IMR-90 (cell line): ENCODE measurements at regions not wholly inside any gene's neighbourhood (a gene's known extent, or its start where the extent isn't known, plus 50 kb on each side); places are given as distances from the start of the nearest gene placed in this dataset.

Source experiments
- ATAC-seq: fragments of 200-7000 bp; cut with Tn5 transposase; 2 replicates; pipeline ENCODE4 v1.9.1; 2020; ENCODE audit warnings: low read depth, mild to moderate bottlenecking, moderate library complexity
- BruUV-seq: library from RNA; stranded (reverse); fragments of 400-500 nt; replicated peaks from 2 replicates; lab custom pipeline; 2021; lab: Mats Ljungman, UMichigan
- CTCF ChIA-PET: fragments of 300-600 bp; formaldehyde crosslinking; extraction: SDS; loops from one replicate; lab custom pipeline; 2021; ENCODE audit warnings: antibody characterized with exemption; lab: Yijun Ruan, JAX
- POLR2A ChIA-PET: fragments of 300-600 bp; sonication (Branson Sonifier 250); formaldehyde crosslinking; loops from one replicate; lab custom pipeline; 2022; ENCODE audit warnings: antibody characterized with exemption; ENCODE audit not compliant: unreplicated experiment; lab: Charles Lee
- DNase-seq: peaks from one replicate; pipeline ENCODE4 v3.0.0; 2013
- H2AFZ ChIP-seq: replicated peaks from 2 replicates; pipeline ENCODE3; 2013; ENCODE audit warnings: low read length, mild to moderate bottlenecking; ENCODE audit not compliant: poor library complexity
- H2AK5ac ChIP-seq: 2 replicates; pipeline ENCODE4 v1.6.1; 2013; ENCODE audit warnings: low read depth, low read length, inconsistent platforms
- H2AK9ac ChIP-seq: replicated peaks from 2 replicates; pipeline ENCODE3; 2013; ENCODE audit warnings: mild to moderate bottlenecking, low read depth, low read length, moderate library complexity; ENCODE audit not compliant: poor library complexity
- H2BK120ac ChIP-seq: 2 replicates; pipeline ENCODE4 v1.6.1; 2013; ENCODE audit warnings: low read depth, low read length, inconsistent platforms
- H2BK15ac ChIP-seq: 3 replicates; pipeline ENCODE4 v1.6.1; 2013; ENCODE audit warnings: low read depth, low read length, inconsistent platforms
- H2BK20ac ChIP-seq: 2 replicates; pipeline ENCODE4 v1.6.1; 2013; ENCODE audit warnings: low read depth, mild to moderate bottlenecking, inconsistent platforms, low read length, moderate library complexity
- H2BK5ac ChIP-seq: 2 replicates; pipeline ENCODE4 v1.6.1; 2013; ENCODE audit warnings: mild to moderate bottlenecking, low read depth, low read length, inconsistent platforms; ENCODE audit not compliant: poor library complexity, severe bottlenecking
- H3K14ac ChIP-seq: replicated peaks from 2 replicates; pipeline ENCODE4 v1.6.1; 2013; ENCODE audit warnings: low read depth, low read length, inconsistent platforms
- H3K18ac ChIP-seq: 2 replicates; pipeline ENCODE4 v1.6.1; 2013; ENCODE audit warnings: low read depth, low read length, control low read depth
- H3K23ac ChIP-seq: 2 replicates; pipeline ENCODE4 v1.6.1; 2013; ENCODE audit warnings: low read depth, low read length, inconsistent platforms
- H3K27ac ChIP-seq: 2 replicates; pipeline ENCODE4 v1.5.1; 2013; ENCODE audit warnings: mild to moderate bottlenecking, control low read depth, low read length; ENCODE audit not compliant: insufficient read depth
- H3K27me3 ChIP-seq: 2 replicates; pipeline ENCODE4 v1.6.1; 2013; ENCODE audit warnings: low read length; ENCODE audit not compliant: control insufficient read depth, insufficient read depth
- H3K36me3 ChIP-seq: 2 replicates; pipeline ENCODE4 v1.6.1; 2013; ENCODE audit warnings: low read length, mixed read lengths; ENCODE audit not compliant: control insufficient read depth, insufficient read depth
- H3K4ac ChIP-seq: 2 replicates; pipeline ENCODE4 v1.6.1; 2013; ENCODE audit warnings: low read depth, low read length, inconsistent platforms
- H3K4me1 ChIP-seq: 2 replicates; pipeline ENCODE4 v1.6.1; 2013; ENCODE audit warnings: low read length, mixed read lengths; ENCODE audit not compliant: control insufficient read depth, insufficient read depth
- H3K4me2 ChIP-seq: 2 replicates; pipeline ENCODE4 v1.6.1; 2013; ENCODE audit warnings: low read depth, mild to moderate bottlenecking, control low read depth, low read length, moderate library complexity
- H3K4me3 ChIP-seq: 2 replicates; pipeline ENCODE4 v1.5.1; 2013; ENCODE audit warnings: low read depth, mild to moderate bottlenecking, control low read depth, low read length, moderate library complexity; ENCODE audit not compliant: insufficient read depth
- H3K56ac ChIP-seq: 2 replicates; pipeline ENCODE4 v1.6.1; 2013; ENCODE audit warnings: low read length, inconsistent platforms; ENCODE audit not compliant: insufficient read depth; ENCODE audit errors: extremely low read depth
- H3K79me1 ChIP-seq, 2 experiments: 2 replicates each; pipeline ENCODE4 v1.6.1; 2013; ENCODE audit warnings: low read length in 2 of 2, inconsistent platforms in 1 of 2, low read depth in 1 of 2
- H3K9ac ChIP-seq: 2 replicates; pipeline ENCODE4 v1.6.1; 2013; ENCODE audit warnings: low read depth, low read length, control low read depth
- H3K9me1 ChIP-seq: 2 replicates; pipeline ENCODE4 v1.6.1; 2013; ENCODE audit warnings: low read length, inconsistent platforms; ENCODE audit not compliant: insufficient read depth
- H3K9me3 ChIP-seq: 2 replicates; pipeline ENCODE4 v1.6.1; 2013; ENCODE audit warnings: low read length; ENCODE audit not compliant: control insufficient read depth, insufficient read depth
- H4K20me1 ChIP-seq: 2 replicates; pipeline ENCODE4 v1.6.1; 2013; ENCODE audit warnings: low read length, inconsistent platforms; ENCODE audit not compliant: insufficient read depth
- H4K5ac ChIP-seq: 2 replicates; pipeline ENCODE4 v1.6.1; 2013; ENCODE audit warnings: mild to moderate bottlenecking, low read depth, low read length, control low read depth
- H4K8ac ChIP-seq, 2 experiments: 2 replicates each; pipeline ENCODE4 v1.6.1; 2013; ENCODE audit warnings: low read depth in 2 of 2, low read length in 2 of 2, control low read depth in 1 of 2, inconsistent platforms in 1 of 2
- H4K91ac ChIP-seq: 2 replicates; pipeline ENCODE4 v1.6.1; 2013; ENCODE audit warnings: low read depth, low read length, inconsistent platforms; ENCODE audit not compliant: insufficient read depth
- FOS ChIP-seq: fragments of 150-350 bp; IDR thresholded peaks from 2 replicates; pipeline ENCODE4 v1.6.1; 2016; ENCODE audit warnings: low read depth, low read length
- RAD21 ChIP-seq: IDR thresholded peaks from 2 replicates; pipeline ENCODE4 v1.6.1; 2012; ENCODE audit warnings: low read length, improper control_type of control experiment
- SMC3 ChIP-seq: fragments of 150-350 bp; IDR thresholded peaks from 2 replicates; pipeline ENCODE4 v1.6.1; 2016; ENCODE audit warnings: low read depth, mild to moderate bottlenecking, antibody characterized with exemption, low read length, moderate library complexity
- WGBS, 2 experiments: methylation state at CpG; one replicate each; pipeline versions ENCODE4 v1.1.5 to v1.1.7; 2013; ENCODE audit warnings: missing lambda C conversion rate in 2 of 2; ENCODE audit not compliant: insufficient read length in 1 of 2; ENCODE audit errors: extremely low coverage in 2 of 2; 5-methylcytosine and 5-hydroxymethylcytosine counted together
- dilution Hi-C: fragments of 300-500 bp; cut with HindIII; formaldehyde crosslinking; loops from one replicate; pipeline ENCODE4 v1.14.3; 2018; ENCODE audit warnings: low sequenced_read_pairs; ENCODE audit not compliant: unreplicated experiment
- in situ Hi-C: fragments of 300-500 bp; cut with MboI; formaldehyde crosslinking; loops from 3 replicates; pipeline ENCODE4 v1.14.3; 2019; ENCODE audit warnings: low sequenced_read_pairs, inconsistent platforms, mixed read lengths
- intact Hi-C: fragments of 100-400 bp; cut with micrococcal nuclease; formaldehyde crosslinking; loops from 2 replicates; pipeline ENCODE4 v1.10.0; 2022
- TF ChIP-seq, protein P1 (sequence below): conservative IDR thresholded peaks from 2 replicates; pipeline ENCODE4 v1.5.1; 2012; ENCODE audit warnings: mild to moderate bottlenecking, low read depth, low read length, improper control_type of control experiment

DNA sequence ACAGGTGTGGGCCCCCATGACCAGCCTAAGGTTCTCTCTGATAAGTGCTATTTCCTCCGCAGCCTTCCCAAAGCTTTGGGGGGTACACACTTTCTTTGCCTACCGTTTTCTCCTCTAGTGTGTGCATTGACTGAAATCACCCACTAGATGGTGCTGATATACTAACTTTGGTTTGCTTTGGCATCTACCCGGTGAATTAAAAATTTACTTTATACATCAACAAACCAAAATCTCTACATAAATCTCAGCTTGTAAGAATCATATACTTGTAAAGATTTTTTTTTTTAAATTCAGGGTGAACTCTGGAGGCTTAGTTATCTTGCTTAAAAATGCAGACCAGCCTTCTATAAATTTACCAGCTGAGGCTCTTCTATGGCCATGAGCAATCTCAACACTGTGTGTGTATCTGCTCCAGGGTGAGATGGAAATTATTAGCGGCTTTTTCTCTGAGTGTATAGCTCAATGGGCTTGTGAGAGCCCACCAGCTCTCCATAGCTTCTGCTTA lies 475.7 kb upstream of the TNC start:
- intact Hi-C loops = loop anchor here (1.0 to 10.0 kb wide), 14 partner anchors 101 to 1269 kb away; partner anchors contain the start of gene PAPPA
- no CpG with 5 or more reads among the region's 4 CpGs for WGBS, 2 experiments
- no TSS peak for BruUV-seq
- TF ChIP-seq, protein P1, sequence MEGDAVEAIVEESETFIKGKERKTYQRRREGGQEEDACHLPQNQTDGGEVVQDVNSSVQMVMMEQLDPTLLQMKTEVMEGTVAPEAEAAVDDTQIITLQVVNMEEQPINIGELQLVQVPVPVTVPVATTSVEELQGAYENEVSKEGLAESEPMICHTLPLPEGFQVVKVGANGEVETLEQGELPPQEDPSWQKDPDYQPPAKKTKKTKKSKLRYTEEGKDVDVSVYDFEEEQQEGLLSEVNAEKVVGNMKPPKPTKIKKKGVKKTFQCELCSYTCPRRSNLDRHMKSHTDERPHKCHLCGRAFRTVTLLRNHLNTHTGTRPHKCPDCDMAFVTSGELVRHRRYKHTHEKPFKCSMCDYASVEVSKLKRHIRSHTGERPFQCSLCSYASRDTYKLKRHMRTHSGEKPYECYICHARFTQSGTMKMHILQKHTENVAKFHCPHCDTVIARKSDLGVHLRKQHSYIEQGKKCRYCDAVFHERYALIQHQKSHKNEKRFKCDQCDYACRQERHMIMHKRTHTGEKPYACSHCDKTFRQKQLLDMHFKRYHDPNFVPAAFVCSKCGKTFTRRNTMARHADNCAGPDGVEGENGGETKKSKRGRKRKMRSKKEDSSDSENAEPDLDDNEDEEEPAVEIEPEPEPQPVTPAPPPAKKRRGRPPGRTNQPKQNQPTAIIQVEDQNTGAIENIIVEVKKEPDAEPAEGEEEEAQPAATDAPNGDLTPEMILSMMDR = peak; percentile 83
- TF ChIP-seq RAD21 (peak; percentile 89), FOS (no peak), SMC3 (peak; percentile 86)
- DNase-seq (peak; percentile 78), ATAC-seq (peak; percentile 43)
- Histone ChIP-seq H4K91ac (peak overlapping the region; percentile 96), H4K5ac (peak overlapping the region; percentile 97), H4K20me1 (no peaks in the 10 kb centered on the region), H2BK15ac (peak overlapping the region; percentile 88), H3K23ac (peak overlapping the region; percentile 79), H2BK120ac (peak overlapping the region; percentile 98), H3K27ac (peak overlapping the region; percentile 86), H2BK20ac (peak overlapping the region; percentile 99), H3K36me3 (no peaks in the 10 kb centered on the region), H3K4me3 (no peak overlapping the region), H2BK5ac (peak overlapping the region; percentile 86), H3K4me2 (no peak overlapping the region), H3K4me1 (peaks cover 30% of the 10 kb centered on the region), H3K9me3 (peaks cover 2% of the 10 kb centered on the region; the same call in 1 of the 2 replicates), H4K8ac (peak overlapping the region; percentile 61 to 90), H3K27me3 (no peaks in the 10 kb centered on the region), H3K14ac (peak overlapping the region; percentile 87), H3K56ac (peak overlapping the region; percentile 46), H2AK5ac (peak overlapping the region; percentile 91), H3K9me1 (peaks cover 5% of the 10 kb centered on the region; the same call in 1 of the 2 replicates), H2AFZ (peak overlapping the region; percentile 78), H3K4ac (peak overlapping the region; percentile 98), H2AK9ac (no peak overlapping the region), H3K79me1 (peaks cover 3 to 10% of the 10 kb centered on the region in 2 experiments; a peak in 3 of 4 replicates), H3K18ac (peak overlapping the region; percentile 97), H3K9ac (peak overlapping the region; percentile 82)
- dilution Hi-C loops = no loop called here
- POLR2A ChIA-PET = interaction anchor here (0.6 to 0.8 kb wide), 2 partner anchors 79 to 294 kb away, joined by 3 to 4 read pairs; no protein-coding TSS in a partner anchor
- in situ Hi-C loops = loop anchor here (5.0 to 25.0 kb wide), 6 partner anchors 261 to 1269 kb away; partner anchors contain the start of gene PAPPA
- CTCF ChIA-PET = interaction anchor here (0.5 to 2.6 kb wide), 18 partner anchors 10 to 978 kb away, joined by 3 to 16 read pairs (median 3); no protein-coding TSS in a partner anchor
